ENCODE measurements at regions not wholly inside any gene's neighbourhood (a gene's known extent, or its start where the extent isn't known, plus 50 kb on each side); places are given as distances from the start of the nearest gene placed in this dataset.

DNA sequence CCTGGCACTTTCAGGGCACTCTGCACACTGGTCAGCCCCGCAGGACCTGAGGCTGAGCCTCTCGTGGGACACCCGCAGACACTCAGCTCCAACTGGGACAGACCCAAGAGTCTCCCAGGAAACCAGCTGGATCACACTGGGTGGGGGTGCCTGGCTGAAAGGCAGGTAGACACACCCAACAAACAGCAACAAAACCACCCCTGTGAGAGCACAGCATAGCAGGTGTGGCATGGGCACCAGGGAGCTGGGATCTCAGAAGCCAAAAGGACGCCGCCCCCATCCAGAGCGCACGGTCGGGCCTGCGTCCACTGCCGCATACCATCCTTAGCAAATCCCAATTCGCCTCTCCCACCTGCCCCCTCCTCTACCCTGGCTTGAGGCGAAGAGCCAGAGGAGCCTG is 154.2 kb upstream of the LINGO1 start:
- no peak for DNase-seq (ENCODE audit: low spot score)

DNA sequence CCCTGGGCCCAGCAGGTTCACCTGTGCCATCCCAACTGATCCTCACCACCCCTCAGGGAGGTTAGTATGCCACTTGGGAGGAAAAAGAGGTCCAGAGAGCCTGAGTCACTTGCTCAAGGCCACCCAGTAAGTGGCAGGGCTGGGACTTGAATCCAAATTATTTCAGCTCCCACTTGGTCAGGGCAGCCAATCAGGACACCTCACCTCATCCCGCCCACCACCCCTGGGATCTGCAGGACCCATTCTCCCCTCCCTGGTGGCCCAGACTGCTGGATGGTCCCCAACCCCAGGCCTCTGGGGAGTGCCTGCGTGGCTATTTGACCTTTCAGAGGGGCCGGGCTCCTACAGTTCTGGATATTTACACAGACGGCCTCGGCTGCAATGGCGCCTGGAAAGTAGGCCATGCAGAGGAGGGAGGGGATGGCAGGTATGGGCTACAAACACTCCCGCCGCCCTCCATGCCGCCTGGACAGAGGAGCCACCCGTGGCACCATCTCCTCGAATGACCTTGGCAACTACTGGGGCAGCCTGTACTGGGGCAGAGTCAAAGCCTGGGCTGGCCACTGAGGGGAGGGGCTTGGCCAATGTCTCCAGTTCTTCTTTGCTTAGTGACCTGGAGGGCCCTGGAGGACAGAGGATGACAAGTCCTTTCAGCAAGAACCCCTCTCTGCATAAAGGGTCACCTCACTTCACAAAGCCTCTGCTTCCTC is 153.6 kb upstream of the LINGO1 start:
- DNase-seq (ENCODE audit: low spot score) = no peak

DNA sequence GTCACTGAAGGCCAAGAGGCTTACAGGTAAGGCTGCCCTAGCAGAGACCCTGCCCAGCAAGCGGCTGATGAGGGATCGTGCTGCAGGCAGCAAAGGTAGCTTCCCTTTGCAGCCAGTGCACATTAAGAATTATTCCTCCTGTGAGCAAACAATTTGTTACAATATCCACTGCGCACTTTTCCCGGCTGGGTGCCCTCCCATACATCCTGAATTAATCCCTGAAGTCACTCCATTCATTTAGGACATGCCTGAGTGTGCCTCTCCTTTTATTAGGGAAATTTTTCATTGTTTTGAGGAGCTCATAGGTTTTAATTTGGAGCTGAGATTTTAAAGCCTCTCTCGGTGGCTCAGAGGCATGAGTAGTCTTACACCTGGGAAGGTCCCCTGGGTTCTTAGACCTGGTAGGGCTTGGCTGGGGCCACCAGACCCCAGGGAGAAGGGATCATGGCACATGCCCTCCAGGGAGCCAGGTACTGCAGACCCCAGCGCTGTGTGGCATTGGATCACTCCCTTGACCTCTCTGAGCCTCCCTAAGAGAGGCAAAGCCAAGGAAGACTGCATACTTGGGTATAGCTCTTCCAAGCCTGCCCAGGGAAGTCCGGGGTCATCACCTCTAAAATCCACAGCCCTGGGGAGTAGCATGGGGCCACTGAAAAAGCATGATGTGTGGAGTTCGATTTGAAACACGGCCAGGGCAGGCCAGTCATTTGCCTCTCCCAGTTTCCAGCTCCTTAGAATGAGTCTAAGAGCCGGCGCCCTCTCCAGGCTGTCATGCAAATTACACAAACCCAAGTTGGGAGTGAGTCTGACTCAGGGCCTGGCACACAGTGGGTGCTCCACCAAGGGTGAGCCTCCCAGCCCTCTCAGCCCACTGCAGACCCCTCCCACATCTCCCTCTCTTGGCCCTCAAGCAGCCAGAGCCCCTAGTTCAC is 151.9 kb upstream of the LINGO1 start:
- peak; percentile 28 for DNase-seq (ENCODE audit: low spot score)

DNA sequence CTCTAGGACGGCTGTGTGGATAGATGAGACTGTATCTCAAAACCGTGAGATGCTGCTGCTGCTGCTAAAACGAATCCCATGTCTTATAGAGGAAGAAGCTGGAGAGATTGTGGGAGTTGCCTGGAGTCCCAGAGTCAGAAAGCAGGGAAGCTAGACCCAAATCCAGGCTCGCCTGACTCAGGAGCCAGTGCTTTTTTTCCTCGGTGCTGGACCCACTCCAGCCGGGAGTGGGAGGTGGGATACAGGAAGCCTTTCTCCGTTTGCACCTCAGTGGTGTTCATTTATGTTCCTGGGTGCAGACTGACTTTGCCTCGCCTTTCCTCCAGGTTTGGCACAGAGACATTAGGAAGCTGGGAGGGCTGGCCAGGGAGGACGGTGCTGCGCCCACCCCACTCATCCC is 150.9 kb upstream of the LINGO1 start:
- no peak for DNase-seq (ENCODE audit: low spot score)

DNA sequence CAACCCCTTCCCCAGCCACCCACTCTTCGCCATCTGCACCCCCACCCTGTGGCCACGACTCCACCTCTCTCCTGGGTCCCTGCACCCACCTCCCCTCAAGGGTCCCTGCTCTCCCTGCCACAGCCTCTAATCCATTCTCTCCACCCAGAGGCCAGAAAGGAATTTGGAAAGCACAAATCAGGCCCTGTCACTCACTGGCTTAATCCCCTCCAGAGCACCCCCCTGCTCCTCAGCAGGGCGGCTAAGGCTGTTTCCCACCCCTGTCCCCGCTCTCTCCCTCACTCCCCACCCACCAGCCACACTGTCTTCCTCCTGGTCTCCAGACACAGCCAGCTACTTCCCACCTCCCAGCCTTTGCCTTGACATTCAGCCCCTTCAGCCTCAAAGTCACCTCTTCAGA is 150.0 kb upstream of the LINGO1 start:
- no peak for DNase-seq (ENCODE audit: low spot score)

DNA sequence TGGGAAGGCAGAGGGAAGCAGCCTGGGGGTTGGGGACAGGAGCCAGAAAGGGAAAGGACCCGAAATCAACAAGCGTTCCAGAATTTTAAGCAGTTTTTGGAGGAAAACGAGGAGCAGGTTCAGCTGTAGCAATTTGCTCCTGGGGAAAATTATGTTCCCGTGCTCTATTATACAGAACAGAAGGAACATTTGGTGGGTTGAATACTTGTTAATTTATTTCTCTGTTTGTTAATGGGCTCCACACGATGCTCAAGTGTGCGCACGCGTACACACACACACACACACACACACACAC is 149.2 kb upstream of the LINGO1 start:
- DNase-seq (ENCODE audit: low spot score) = no peak

DNA sequence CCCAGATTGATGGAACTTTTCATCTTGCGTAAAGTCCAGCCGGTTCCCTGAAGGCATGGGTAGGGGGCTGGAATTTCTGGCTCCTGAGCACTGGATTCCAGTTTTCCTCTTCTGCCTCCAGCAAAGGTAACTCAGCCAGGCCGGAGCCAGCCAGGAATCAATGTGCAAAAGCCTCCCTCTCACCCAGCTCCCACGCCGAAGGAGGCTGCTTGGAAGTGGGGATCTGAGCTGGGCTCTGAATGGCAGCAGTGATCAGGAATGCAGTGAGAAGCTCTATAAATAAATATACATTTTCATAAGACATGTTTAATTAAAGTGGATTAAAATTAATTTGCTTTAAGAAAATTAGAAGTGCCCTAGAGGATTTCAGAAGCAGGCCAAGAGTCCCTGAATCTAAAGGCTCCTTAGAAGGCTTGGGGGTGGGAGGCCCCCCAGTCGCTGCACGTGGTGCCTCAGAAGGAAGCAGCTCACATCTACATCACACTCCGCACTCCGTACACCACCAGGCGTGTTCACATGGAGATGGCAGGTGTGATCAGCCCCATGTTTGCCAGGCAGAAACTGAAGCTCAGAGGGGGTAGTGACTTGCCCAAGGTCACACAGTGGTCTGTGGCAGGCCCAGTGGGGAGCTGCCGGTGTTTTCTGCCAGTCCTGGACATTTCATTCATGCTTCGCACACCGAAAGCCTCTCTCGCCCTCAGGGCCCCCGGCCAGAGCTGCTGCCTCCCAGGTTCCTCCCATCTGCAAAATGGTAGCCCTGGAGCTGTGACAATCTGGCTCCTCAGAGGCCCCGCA is 148.6 kb upstream of the LINGO1 start:
- no peak for DNase-seq (ENCODE audit: low spot score)

DNA sequence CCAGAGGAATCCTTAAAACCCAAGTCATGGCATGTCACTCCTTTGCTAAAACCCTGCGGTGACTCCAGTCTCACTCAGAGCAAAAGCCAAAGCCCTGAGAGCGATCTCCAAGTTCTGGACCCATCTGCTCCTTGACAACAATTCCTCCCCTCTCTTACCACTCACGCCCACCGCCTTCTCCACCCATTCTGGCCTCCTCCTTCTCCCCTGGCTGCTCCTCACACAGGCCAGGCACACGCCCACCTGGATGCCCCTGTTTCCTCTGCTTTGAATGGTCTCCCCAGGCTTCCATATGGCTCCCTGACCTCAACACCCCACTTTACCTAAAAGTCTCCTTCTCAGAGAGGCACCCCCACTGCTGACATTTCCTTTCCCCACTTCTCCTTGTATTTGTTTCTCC is 146.1 kb upstream of the LINGO1 start:
- DNase-seq (ENCODE audit: low spot score) = no peak

DNA sequence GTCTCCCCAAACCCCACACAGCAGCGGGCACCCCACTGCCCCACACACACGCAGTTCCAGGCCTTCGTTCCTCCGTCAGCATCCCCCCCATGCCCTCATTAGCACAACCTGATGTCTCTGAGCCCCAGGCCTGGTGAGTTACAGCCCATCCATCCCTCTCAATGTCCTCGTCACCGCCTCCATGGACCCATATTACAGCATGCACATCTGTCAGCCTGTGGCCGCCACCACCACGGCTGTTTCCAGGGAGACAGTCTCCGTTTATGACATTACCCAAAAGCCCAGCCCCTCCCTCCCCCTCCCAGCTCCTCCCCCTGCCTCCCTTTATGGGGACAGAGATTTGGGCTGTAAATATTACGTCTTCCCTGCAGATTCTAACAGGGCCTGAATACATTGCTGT is 143.1 kb upstream of the LINGO1 start:
- no peak for DNase-seq (ENCODE audit: low spot score)

DNA sequence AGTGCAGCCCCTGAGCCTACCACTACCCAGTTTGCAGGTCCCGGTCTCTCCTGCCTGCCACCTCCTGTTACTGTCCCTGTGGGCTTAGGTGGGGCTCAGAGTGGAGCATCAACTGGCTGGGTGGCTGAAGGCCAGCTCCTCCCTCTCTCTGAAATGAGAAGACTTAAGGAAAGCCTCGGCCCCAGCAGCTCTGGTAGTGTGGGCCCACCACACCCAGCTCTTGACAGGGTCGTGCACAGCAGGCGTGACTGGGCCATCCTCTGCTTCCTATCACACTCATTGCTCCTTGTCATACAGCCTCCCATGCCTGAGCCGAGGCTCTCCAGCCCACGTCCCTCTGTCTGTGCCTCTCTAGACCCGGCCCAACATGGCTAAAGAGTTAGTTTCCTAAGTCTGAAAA is 142.7 kb upstream of the LINGO1 start:
- DNase-seq (ENCODE audit: low spot score) = no peak

DNA sequence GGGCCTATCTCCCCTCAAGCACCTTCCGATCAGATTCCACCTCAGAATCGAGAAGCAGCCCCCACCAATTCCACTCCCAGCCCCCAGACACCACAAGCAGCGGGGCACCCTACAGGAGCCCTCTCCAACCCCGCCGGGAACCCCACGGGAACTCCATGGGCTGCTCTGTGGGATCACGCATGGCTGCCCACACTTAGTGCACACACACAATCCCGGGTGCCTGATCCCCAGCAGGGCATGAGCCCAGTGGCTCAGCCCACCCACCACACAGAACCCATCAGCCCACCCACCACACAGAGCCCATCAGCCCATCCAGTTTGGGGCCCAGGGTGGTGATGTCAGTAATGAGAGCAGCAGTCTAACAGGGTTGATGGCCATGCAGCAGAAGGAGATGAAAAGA is 141.6 kb upstream of the LINGO1 start:
- DNase-seq (ENCODE audit: low spot score) = no peak

DNA sequence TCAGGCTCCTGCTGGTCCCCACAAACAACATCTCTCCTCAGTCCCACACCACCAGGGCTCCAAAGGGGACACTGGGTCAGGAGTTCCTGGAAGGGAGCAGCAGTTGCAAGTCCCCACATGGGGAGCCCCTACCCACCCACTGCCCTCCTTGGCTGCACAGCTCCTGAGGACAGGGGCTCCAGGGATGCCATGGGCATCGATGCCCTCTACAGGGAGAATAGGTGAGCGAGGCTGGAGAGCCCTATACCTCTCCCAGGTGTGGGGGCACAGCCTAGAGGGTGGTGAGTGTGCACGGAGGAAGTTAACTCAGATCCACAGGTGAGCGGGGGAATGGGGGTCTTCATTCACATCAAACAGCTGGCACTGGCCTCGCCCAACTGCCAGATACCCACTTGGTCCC is 141.2 kb upstream of the LINGO1 start:
- no peak for DNase-seq (ENCODE audit: low spot score)

DNA sequence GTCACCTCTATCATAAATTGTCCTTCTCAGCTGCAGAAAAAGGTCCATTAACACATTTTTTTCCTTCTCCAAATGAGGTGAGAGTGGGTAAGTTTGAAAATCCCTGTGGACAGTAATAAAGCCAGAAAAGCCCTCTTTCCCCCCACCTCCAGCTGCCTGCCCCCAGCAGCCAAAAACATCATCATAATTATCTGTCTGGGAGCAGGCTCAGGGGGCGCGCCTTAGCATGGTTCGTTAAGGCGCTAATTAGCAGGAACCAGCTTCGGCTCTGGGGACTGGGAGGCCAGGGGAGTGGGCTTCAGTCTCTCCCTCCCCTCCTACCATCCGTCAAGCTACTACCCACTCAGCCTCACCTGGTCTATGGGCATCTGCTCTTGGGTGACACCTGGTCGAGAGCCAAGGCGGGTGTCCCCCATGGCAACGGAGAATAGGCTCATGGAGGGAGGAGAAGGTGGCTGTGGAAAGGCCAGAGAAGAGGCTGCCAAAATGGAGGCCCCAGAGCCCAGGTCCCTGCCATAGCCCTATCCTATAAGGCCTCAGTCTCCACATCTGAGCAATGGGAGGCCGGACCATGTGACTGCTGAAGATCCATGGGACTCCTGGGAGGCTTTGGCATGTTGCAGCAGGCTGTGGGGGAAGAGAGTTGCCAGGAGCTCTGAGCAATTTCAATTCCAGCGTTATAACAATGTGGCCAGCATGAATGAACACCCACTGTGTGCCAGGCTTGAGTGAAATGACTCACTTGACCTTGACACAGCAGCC is 140.1 kb upstream of the LINGO1 start:
- DNase-seq (ENCODE audit: low spot score) = no peak

DNA sequence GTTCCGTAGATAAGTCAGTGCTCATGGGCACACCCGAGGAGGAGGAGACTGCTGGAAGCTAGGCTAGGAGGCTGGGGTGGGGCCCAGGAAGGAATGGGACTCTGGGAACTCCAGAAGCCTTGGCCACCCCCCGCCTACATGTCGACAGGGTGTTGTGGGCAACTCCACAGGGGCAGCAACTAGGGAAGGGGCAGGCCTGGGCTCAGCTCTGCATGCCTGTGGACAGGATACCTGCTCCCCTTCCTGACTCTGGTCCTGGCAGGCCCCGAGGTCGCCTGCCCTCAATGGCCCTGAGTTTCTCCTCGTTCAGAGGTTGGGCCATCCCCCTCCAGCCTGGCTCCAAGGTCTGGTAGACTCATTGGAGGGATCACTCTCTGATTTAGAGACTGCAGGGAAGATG is 138.9 kb upstream of the LINGO1 start:
- DNase-seq (ENCODE audit: low spot score) = no peak

DNA sequence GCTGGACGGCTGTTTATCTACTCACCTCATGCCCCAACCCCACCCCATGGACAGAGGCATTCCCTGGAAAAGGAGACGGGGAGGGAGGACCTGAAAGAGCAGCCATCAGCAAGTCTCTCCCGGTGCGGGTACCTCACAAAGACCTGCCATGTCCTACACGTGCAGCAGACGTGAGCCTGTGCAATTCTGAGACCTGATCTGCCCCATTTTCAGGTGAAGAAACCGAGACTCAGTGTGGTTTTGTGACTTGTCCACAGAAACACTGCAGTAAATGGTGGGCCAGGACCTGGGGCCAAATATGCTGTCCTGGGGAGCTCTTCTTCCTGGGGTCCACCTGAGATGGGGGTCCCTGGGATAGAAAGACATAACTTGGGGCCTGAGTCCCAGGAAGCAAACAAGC is 137.0 kb upstream of the LINGO1 start:
- no peak for DNase-seq (ENCODE audit: low spot score)

DNA sequence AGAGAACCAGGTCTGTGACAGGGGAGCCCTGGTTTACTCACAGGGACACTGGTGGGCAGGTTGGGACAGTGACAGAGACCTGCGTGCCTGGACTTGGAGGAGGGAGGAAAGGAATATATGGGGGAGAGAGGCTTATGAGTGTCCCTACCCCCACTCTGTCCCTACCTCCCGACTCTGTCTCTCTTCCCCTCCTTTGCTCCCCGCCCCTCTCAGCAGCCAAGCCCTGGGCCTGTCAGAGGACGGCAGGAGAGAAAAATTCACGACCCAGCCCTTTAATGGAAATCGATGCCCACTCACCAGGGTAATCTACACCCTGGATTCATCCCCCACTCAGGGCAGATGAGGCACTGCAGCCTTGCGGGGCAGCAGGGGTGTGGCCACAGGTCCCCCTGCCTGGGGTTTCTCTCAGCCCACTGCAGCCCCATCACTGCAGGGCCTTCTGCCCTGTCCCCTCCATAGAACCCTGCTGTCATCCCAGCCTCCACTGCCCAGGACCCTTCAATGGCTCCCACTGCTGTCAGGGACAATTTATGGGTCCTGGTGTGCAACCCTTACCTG is 135.9 kb upstream of the LINGO1 start:
- DNase-seq (ENCODE audit: low spot score) = no peak

DNA sequence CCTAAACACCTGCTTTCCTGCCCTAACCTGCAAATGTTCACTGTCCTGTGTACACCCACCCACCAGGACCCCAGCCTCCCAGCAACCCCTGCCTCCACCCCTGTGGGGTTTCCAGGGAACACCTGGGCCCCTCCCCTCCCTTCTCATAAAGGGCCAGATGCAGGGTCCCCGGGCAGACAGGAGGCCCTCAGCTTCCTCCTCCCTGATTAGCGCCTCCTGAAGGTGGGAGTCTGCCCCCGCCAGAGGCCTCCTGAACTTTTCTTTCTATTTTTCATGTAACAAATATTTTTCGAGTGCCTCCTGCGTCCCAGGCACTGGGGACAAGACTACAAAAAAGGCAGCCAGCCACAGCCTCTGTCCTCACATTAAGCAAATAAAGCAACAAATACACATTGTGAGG is 135.4 kb upstream of the LINGO1 start:
- DNase-seq (ENCODE audit: low spot score) = no peak

DNA sequence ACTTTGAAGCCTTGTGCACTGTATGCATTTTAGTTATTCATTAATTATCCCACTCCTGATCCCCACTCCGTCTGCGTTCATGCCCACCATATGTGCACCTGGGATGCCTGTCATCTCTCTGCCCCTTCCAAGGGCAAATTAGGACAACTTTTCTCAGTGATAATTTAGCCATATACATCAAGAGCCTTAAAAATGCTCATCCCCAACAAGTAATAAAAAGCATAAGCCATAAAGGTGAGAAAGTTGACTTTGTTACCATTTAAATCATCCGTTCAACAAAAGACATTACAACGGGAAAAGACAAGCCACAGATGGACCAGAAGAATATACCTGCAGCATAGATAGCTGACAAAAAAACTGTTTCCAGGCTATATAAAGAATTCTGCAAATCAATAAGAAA is 131.4 kb upstream of the LINGO1 start:
- DNase-seq (ENCODE audit: low spot score) = no peak

DNA sequence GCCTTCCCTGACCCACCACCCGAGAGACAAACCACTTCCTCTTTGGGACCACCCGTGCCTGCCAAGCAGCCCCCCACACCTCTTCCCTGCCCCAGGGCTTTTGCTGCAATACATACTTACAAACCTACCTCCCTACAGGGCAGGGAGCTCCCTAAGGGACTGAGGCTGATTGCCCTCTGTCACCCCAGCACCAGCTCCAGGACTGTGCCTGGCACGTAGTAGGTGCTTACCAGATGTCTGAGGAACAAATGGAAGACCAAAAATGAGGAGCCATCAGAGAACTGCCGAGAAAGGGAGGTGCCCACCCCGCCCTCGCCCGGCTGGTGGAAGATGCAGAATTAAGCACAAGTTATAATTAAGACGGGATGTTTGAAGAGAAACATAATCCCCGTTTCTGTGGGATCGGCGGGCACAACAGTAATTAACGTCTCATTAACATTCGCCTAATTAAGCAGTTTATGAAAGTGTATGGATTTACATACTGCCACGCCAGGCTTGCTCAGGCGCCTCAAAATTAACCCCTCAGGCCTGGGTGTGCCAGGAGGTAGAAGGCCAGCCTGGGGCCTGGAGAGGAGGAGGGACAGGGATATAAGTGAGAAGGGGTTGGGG is 130.1 kb upstream of the LINGO1 start:
- DNase-seq (ENCODE audit: low spot score) = no peak

DNA sequence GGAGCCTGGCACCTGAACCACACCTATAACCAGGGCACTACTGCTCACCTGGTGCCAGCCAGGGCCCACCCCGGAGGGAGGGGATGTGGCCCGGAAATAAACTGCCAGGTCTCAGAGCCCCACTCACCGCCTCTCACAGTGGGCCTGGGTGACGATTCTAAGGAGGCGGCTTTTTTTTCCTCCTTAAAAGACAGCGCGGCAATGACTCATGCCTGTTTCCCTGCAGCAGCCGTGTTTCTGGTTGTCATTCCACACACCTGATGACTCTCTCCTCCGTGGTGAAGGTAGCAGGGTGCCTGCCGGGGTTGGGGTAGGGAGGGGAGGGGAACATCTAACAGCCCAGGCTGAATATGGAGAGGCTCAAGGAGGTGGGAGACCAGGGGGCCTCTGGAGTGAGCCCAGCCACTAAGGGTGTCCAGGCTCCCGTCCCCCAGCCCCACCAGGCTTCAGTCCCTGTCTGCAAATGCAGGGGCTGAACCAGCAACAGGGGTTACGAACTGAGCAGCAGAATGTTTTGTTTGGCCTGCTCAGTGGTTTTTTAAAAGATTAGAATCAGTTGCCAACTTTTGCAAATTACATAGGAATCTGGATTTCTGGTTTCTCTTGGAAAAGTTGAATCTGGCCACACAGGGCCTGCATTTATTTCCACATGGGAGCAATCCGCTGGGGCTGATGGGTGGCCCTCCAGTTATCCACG is 127.3 kb upstream of the LINGO1 start:
- DNase-seq (ENCODE audit: low spot score) = no peak

DNA sequence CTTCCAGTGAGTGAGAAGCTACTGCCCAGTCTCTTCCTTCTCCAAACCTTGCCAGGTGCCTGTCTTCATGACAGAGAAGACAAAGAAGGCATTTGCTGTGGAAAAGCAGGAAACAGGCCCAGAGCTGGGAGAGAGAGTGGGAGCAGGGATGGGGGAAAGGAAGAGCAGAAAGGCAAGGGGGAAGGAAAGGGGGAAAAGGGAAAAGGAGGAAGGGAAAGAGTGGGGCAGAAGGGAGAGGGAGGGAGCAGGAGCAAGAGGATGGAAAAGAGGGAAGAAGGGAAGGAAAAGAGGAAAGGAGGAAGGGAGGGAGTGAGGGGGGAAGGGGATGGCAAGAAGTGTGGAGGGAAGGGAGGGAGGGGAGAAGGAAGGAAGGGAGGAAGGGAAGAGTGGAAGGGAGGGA is 121.2 kb upstream of the LINGO1 start:
- no peak for DNase-seq (ENCODE audit: low spot score)

Measured in COLO829 (cell line).